B cell (primary cell): ENCODE measurements at regions not wholly inside any gene's neighbourhood (a gene's known extent, or its start where the extent isn't known, plus 50 kb on each side); places are given as distances from the start of the nearest gene placed in this dataset.

Experiments
- ATAC-seq: fragments of 200-7000 bp; cut with Tn5 transposase; one replicate; pipeline ENCODE4 v1.10.0; 2021; ENCODE audit warnings: low read depth, mild to moderate bottlenecking, moderate number of reproducible peaks, moderate library complexity
- CTCF ChIA-PET: fragments of 350-600 bp; sonication (Branson Sonifier 250); formaldehyde crosslinking; loops from one replicate; lab custom pipeline; 2021; ENCODE audit warnings: antibody characterized with exemption, inconsistent platforms; lab: Charles Lee
- POLR2A ChIA-PET: fragments of 350-600 bp; sonication (Branson Sonifier 250); formaldehyde crosslinking; loops from one replicate; lab custom pipeline; 2021; ENCODE audit warnings: antibody characterized with exemption; lab: Charles Lee
- DNase-seq: peaks from one replicate; pipeline ENCODE4 v3.0.0; 2013
- H2AFZ ChIP-seq: 2 replicates; pipeline ENCODE4 v1.6.1; 2012; ENCODE audit warnings: mild to moderate bottlenecking, low read depth, low read length; ENCODE audit not compliant: insufficient read depth, poor library complexity, severe bottlenecking
- H3K27ac ChIP-seq, 2 donors: 1 replicate in 1 of 2; 2 replicates in 1 of 2; pipeline ENCODE4 v1.5.1; 2012 to 2013; ENCODE audit warnings: low read length in 2 of 2, mild to moderate bottlenecking in 2 of 2, moderate library complexity in 1 of 2
- H3K27me3 ChIP-seq, 4 experiments: fragments of 200-600 bp in 1 of 4; sonication (generic) in 1 of 4; replicated peaks in 1 of 4; 1 replicate in 2 of 4; 2 replicates in 2 of 4; pipeline versions ENCODE4 v1.6.1 to v1.7.0; 2013 to 2016; ENCODE audit warnings: low read length in 3 of 4, mild to moderate bottlenecking in 2 of 4, mixed read lengths in 1 of 4, moderate library complexity in 1 of 4; ENCODE audit not compliant: insufficient read depth in 4 of 4, control insufficient read depth in 3 of 4; ENCODE audit errors: control extremely low read depth in 1 of 4
- H3K36me3 ChIP-seq, 2 experiments: replicated peaks in 1 of 2; 1 replicate in 1 of 2; 2 replicates in 1 of 2; pipeline versions ENCODE4 v1.6.1 to v1.7.1; 2013; ENCODE audit warnings: low read length in 1 of 2; ENCODE audit not compliant: insufficient read depth in 2 of 2, control insufficient read depth in 1 of 2; ENCODE audit errors: control extremely low read depth in 1 of 2, extremely low read depth in 1 of 2
- H3K4me1 ChIP-seq, 2 donors: fragments of 200-600 bp in 1 of 2; sonication (generic) in 1 of 2; 1 replicate in 1 of 2; 2 replicates in 1 of 2; pipeline versions ENCODE4 v1.5.1 to v1.6.1; 2013 to 2017; ENCODE audit warnings: low read length in 2 of 2; ENCODE audit not compliant: control insufficient read depth in 2 of 2, insufficient read depth in 2 of 2
- H3K4me2 ChIP-seq: replicated peaks from 2 replicates; pipeline ENCODE3; 2012; ENCODE audit warnings: mild to moderate bottlenecking, low read depth, low read length; ENCODE audit not compliant: poor library complexity, severe bottlenecking
- H3K4me3 ChIP-seq, 5 experiments: fragments of 200-600 bp in 1 of 5; sonication (generic) in 1 of 5; 1 replicate in 3 of 5; 2 replicates in 2 of 5; pipeline versions ENCODE4 v1.5.1 to v1.7.0; 2011 to 2016; ENCODE audit warnings: low read length in 4 of 5, mild to moderate bottlenecking in 4 of 5, low read depth in 2 of 5, control low read depth in 1 of 5, moderate library complexity in 1 of 5; ENCODE audit not compliant: insufficient read depth in 1 of 5; ENCODE audit errors: control extremely low read depth in 1 of 5, extremely low read depth in 1 of 5
- H3K79me2 ChIP-seq: fragments of 200-600 bp; sonication (generic); one replicate; pipeline ENCODE4 v1.6.0; 2016; ENCODE audit warnings: low read length; ENCODE audit not compliant: control insufficient read depth, insufficient read depth
- H3K9ac ChIP-seq: fragments of 200-600 bp; sonication (generic); 2 replicates; pipeline ENCODE4 v1.6.1; 2017; ENCODE audit warnings: mild to moderate bottlenecking, low read length, moderate library complexity
- H3K9me3 ChIP-seq, 3 donors: one replicate each; pipeline versions ENCODE4 v1.6.1 to v1.7.1; 2013; ENCODE audit warnings: low read length in 2 of 3; ENCODE audit not compliant: control insufficient read depth in 2 of 3, insufficient read depth in 1 of 3; ENCODE audit errors: control extremely low read depth in 1 of 3
- H4K20me1 ChIP-seq: 2 replicates; pipeline ENCODE4 v1.6.0; 2012; ENCODE audit warnings: mild to moderate bottlenecking, low read length; ENCODE audit not compliant: insufficient read depth, control insufficient read depth, poor library complexity, severe bottlenecking
- H3K27ac Mint-ChIP-seq: one replicate; pipeline ENCODE4 v1.8.0; 2021; ENCODE audit warnings: mixed read lengths
- H3K27me3 Mint-ChIP-seq: one replicate; pipeline ENCODE4 v1.8.0; 2021; ENCODE audit warnings: mixed read lengths
- H3K4me1 Mint-ChIP-seq: one replicate; pipeline ENCODE4 v1.8.0; 2021; ENCODE audit warnings: mixed read lengths
- H3K4me3 Mint-ChIP-seq: one replicate; pipeline ENCODE4 v1.8.0; 2021; ENCODE audit warnings: mixed read lengths
- H3K9me3 Mint-ChIP-seq: one replicate; pipeline ENCODE4 v1.8.0; 2022; ENCODE audit warnings: mixed read lengths; ENCODE audit not compliant: insufficient read depth
- EZH2 ChIP-seq: IDR thresholded peaks from 2 replicates; pipeline ENCODE4 v1.6.1; 2012; ENCODE audit warnings: borderline replicate concordance, low read depth, mild to moderate bottlenecking, moderate library complexity, low read length; ENCODE audit not compliant: insufficient read depth, poor library complexity, severe bottlenecking
- WGBS: methylation state at CpG from one replicate; pipeline ENCODE4 v1.1.5; 2013; ENCODE audit warnings: missing lambda C conversion rate; ENCODE audit not compliant: insufficient coverage; 5-methylcytosine and 5-hydroxymethylcytosine counted together
- intact Hi-C: fragments of 100-400 bp; cut with micrococcal nuclease; formaldehyde crosslinking; loops from one replicate; pipeline ENCODE4 v1.10.0; 2022
- TF ChIP-seq, protein P1 (sequence below): fragments of 200-600 bp; IDR thresholded peaks from one replicate; pipeline ENCODE4 v1.8.0; 2022; ENCODE audit warnings: antibody characterized with exemption, mild to moderate bottlenecking

DNA sequence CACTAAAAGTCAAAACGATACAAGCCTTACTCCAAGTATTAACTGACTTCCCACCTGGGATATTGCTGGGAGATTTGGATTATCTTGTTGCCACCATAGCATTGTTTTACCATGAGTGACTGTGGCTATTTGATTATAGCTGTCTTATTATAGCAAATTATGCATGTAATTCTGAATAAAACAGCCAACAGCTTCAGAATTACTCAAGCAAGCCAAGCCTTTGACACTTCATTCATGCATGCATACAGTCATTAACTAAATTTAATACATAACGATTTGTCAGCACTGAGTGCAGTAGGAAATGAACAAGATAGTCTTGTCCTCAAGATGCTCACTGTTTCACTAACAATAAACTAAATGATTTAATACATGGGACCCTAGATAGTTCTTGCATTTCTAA, 133.0 kb upstream of the FRMD6 start:
- H3K4me3 Mint-ChIP-seq = no peak overlapping the region
- ATAC-seq (no peak), DNase-seq (no peak)
- no peaks in the 10 kb centered on the region for H3K9me3 Mint-ChIP-seq
- Histone ChIP-seq H4K20me1 (no peaks in the 10 kb centered on the region), H3K4me2 (no peak overlapping the region), H3K4me3 (no peak overlapping the region), H3K4me1 (no peaks in the 10 kb centered on the region), H3K27ac (no peak overlapping the region), H2AFZ (no peak overlapping the region), H3K9me3 (peaks cover 0 to 4% (median 0%) of the 10 kb centered on the region in 3 donors), H3K79me2 (no peaks in the 10 kb centered on the region), H3K27me3 (no peaks in the 10 kb centered on the region), H3K36me3 (no peaks in the 10 kb centered on the region), H3K9ac (no peak overlapping the region)
- no peak for TF ChIP-seq EZH2
- TF ChIP-seq, protein P1, sequence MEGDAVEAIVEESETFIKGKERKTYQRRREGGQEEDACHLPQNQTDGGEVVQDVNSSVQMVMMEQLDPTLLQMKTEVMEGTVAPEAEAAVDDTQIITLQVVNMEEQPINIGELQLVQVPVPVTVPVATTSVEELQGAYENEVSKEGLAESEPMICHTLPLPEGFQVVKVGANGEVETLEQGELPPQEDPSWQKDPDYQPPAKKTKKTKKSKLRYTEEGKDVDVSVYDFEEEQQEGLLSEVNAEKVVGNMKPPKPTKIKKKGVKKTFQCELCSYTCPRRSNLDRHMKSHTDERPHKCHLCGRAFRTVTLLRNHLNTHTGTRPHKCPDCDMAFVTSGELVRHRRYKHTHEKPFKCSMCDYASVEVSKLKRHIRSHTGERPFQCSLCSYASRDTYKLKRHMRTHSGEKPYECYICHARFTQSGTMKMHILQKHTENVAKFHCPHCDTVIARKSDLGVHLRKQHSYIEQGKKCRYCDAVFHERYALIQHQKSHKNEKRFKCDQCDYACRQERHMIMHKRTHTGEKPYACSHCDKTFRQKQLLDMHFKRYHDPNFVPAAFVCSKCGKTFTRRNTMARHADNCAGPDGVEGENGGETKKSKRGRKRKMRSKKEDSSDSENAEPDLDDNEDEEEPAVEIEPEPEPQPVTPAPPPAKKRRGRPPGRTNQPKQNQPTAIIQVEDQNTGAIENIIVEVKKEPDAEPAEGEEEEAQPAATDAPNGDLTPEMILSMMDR = no peak
- CTCF ChIA-PET = no interaction called here
- no peak overlapping the region for H3K27ac Mint-ChIP-seq
- POLR2A ChIA-PET = no interaction called here
- H3K27me3 Mint-ChIP-seq = peaks cover 13% of the 10 kb centered on the region
- intact Hi-C loops = no loop called here
- WGBS = no CpG with 5 or more reads among the region's 2 CpGs
- H3K4me1 Mint-ChIP-seq = no peaks in the 10 kb centered on the region

DNA sequence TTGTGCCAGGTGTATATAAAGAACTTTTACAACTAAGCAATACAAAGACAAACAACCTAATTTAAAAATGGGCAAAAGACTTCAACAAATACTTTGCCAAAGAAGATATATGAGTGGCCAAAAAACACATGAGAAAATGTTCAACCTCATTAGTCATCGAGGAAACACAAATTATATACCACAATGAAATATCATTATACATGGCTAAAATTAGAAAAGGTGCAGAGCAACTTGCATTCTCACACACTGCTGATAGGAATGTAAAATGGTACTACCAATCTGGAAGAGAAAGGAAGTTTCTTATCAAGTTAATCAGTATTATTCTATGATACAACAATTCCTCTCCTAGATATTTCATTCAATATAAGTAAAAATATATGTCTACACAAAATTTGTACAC, 131.6 kb upstream of the FRMD6 start:
- Histone ChIP-seq H3K4me1 (no peaks in the 10 kb centered on the region), H3K27ac (no peak overlapping the region), H3K9me3 (peaks cover 0 to 4% (median 0%) of the 10 kb centered on the region in 3 donors), H3K27me3 (no peaks in the 10 kb centered on the region), H4K20me1 (no peaks in the 10 kb centered on the region), H3K9ac (no peak overlapping the region), H3K36me3 (no peaks in the 10 kb centered on the region), H3K4me3 (no peak overlapping the region), H3K4me2 (no peak overlapping the region), H2AFZ (no peak overlapping the region), H3K79me2 (no peaks in the 10 kb centered on the region)
- CTCF ChIA-PET = no interaction called here
- Mint-ChIP-seq H3K4me3 (no peak overlapping the region), H3K27ac (no peak overlapping the region), H3K27me3 (peaks cover 16% of the 10 kb centered on the region), H3K9me3 (no peaks in the 10 kb centered on the region), H3K4me1 (no peaks in the 10 kb centered on the region)
- no peak for DNase-seq
- WGBS = no CpG with 5 or more reads among the region's 1 CpG
- intact Hi-C loops = no loop called here
- TF ChIP-seq EZH2 = no peak
- TF ChIP-seq, protein P1 = no peak
- ATAC-seq = no peak
- POLR2A ChIA-PET = no interaction called here
